GM23338 (cell line): ENCODE measurements at regions not wholly inside any gene's neighbourhood (a gene's known extent, or its start where the extent isn't known, plus 50 kb on each side); places are given as distances from the start of the nearest gene placed in this dataset.

Source experiments
- EZH2phosphoT487 ChIP-seq: fragments of 200-600 bp; sonication (generic); IDR thresholded peaks from one replicate; pipeline ENCODE4 v1.8.1; 2018; ENCODE audit warnings: antibody characterized with exemption; ENCODE audit not compliant: unreplicated experiment
- JUNB ChIP-seq: IDR thresholded peaks from one replicate; pipeline ENCODE4 v1.6.1; 2016; ENCODE audit warnings: antibody characterized with exemption; ENCODE audit not compliant: unreplicated experiment
- NANOG ChIP-seq: IDR thresholded peaks from 2 replicates; pipeline ENCODE4 v1.6.1; 2016; ENCODE audit warnings: antibody characterized with exemption, borderline replicate concordance
- ZNF114 ChIP-seq: fragments of 250-450 bp; sonication (Bioruptor Pico); IDR thresholded peaks from 2 replicates; pipeline ENCODE4 v1.5.0; 2020; ENCODE audit warnings: mild to moderate bottlenecking, moderate library complexity
- ZNF331 ChIP-seq: fragments of 250-450 bp; sonication (Bioruptor Pico); IDR thresholded peaks from 2 replicates; pipeline ENCODE4 v1.5.0; 2020; ENCODE audit warnings: low read depth, mild to moderate bottlenecking, moderate library complexity
- TF ChIP-seq, protein P1 (sequence below): fragments of 250-450 bp; sonication (Bioruptor Pico); IDR thresholded peaks from 2 replicates; pipeline ENCODE4 v1.5.0; 2020; ENCODE audit warnings: mild to moderate bottlenecking, moderate library complexity
- TF ChIP-seq, protein P2 (sequence below): IDR thresholded peaks from one replicate; pipeline ENCODE4 v1.6.1; 2018; ENCODE audit warnings: antibody characterized with exemption; ENCODE audit not compliant: unreplicated experiment

DNA sequence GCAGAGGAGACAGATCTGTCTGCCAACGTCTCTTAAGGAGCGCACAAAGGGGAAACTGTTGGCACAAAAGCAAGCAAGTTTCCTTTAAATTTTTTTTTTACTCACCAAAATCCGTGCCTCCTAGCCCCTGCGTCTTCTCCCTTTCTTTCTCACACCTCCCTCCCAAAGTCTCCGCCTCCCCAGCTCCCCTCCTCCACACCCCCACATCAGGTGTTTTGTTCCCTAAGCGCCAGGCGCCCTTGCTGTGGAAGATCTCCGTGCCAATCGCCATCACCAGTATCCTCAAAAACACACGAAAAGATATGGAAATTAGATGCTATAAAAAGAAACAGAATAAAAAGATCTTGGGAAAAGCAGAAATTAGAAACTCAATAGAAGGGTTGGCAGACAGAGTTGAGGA, 87.6 kb downstream of the DRD1 start (continued):
- TF ChIP-seq, protein P1, sequence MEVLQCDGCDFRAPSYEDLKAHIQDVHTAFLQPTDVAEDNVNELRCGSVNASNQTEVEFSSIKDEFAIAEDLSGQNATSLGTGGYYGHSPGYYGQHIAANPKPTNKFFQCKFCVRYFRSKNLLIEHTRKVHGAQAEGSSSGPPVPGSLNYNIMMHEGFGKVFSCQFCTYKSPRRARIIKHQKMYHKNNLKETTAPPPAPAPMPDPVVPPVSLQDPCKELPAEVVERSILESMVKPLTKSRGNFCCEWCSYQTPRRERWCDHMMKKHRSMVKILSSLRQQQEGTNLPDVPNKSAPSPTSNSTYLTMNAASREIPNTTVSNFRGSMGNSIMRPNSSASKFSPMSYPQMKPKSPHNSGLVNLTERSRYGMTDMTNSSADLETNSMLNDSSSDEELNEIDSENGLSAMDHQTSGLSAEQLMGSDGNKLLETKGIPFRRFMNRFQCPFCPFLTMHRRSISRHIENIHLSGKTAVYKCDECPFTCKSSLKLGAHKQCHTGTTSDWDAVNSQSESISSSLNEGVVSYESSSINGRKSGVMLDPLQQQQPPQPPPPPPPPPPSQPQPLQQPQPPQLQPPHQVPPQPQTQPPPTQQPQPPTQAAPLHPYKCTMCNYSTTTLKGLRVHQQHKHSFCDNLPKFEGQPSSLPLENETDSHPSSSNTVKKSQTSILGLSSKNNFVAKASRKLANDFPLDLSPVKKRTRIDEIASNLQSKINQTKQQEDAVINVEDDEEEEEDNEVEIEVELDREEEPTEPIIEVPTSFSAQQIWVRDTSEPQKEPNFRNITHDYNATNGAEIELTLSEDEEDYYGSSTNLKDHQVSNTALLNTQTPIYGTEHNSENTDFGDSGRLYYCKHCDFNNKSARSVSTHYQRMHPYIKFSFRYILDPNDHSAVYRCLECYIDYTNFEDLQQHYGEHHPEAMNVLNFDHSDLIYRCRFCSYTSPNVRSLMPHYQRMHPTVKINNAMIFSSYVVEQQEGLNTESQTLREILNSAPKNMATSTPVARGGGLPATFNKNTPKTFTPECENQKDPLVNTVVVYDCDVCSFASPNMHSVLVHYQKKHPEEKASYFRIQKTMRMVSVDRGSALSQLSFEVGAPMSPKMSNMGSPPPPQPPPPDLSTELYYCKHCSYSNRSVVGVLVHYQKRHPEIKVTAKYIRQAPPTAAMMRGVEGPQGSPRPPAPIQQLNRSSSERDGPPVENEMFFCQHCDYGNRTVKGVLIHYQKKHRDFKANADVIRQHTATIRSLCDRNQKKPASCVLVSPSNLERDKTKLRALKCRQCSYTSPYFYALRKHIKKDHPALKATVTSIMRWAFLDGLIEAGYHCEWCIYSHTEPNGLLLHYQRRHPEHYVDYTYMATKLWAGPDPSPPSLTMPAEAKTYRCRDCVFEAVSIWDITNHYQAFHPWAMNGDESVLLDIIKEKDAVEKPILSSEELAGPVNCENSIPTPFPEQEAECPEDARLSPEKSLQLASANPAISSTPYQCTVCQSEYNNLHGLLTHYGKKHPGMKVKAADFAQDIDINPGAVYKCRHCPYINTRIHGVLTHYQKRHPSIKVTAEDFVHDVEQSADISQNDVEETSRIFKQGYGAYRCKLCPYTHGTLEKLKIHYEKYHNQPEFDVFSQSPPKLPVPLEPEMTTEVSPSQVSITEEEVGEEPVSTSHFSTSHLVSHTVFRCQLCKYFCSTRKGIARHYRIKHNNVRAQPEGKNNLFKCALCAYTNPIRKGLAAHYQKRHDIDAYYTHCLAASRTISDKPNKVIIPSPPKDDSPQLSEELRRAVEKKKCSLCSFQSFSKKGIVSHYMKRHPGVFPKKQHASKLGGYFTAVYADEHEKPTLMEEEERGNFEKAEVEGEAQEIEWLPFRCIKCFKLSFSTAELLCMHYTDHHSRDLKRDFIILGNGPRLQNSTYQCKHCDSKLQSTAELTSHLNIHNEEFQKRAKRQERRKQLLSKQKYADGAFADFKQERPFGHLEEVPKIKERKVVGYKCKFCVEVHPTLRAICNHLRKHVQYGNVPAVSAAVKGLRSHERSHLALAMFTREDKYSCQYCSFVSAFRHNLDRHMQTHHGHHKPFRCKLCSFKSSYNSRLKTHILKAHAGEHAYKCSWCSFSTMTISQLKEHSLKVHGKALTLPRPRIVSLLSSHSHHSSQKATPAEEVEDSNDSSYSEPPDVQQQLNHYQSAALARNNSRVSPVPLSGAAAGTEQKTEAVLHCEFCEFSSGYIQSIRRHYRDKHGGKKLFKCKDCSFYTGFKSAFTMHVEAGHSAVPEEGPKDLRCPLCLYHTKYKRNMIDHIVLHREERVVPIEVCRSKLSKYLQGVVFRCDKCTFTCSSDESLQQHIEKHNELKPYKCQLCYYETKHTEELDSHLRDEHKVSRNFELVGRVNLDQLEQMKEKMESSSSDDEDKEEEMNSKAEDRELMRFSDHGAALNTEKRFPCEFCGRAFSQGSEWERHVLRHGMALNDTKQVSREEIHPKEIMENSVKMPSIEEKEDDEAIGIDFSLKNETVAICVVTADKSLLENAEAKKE (CRISPR knock-in tag), result no peak
- TF ChIP-seq, protein P2, sequence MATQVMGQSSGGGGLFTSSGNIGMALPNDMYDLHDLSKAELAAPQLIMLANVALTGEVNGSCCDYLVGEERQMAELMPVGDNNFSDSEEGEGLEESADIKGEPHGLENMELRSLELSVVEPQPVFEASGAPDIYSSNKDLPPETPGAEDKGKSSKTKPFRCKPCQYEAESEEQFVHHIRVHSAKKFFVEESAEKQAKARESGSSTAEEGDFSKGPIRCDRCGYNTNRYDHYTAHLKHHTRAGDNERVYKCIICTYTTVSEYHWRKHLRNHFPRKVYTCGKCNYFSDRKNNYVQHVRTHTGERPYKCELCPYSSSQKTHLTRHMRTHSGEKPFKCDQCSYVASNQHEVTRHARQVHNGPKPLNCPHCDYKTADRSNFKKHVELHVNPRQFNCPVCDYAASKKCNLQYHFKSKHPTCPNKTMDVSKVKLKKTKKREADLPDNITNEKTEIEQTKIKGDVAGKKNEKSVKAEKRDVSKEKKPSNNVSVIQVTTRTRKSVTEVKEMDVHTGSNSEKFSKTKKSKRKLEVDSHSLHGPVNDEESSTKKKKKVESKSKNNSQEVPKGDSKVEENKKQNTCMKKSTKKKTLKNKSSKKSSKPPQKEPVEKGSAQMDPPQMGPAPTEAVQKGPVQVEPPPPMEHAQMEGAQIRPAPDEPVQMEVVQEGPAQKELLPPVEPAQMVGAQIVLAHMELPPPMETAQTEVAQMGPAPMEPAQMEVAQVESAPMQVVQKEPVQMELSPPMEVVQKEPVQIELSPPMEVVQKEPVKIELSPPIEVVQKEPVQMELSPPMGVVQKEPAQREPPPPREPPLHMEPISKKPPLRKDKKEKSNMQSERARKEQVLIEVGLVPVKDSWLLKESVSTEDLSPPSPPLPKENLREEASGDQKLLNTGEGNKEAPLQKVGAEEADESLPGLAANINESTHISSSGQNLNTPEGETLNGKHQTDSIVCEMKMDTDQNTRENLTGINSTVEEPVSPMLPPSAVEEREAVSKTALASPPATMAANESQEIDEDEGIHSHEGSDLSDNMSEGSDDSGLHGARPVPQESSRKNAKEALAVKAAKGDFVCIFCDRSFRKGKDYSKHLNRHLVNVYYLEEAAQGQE, result no peak
- TF ChIP-seq ZNF114 (CRISPR knock-in tag), result no peak
- TF ChIP-seq JUNB, result no peak
- no peak for TF ChIP-seq ZNF331 (CRISPR knock-in tag)
- TF ChIP-seq EZH2phosphoT487, result no peak
- TF ChIP-seq NANOG, result no peak
